ENCODE measurements at regions not wholly inside any gene's neighbourhood (a gene's known extent, or its start where the extent isn't known, plus 50 kb on each side); places are given as distances from the start of the nearest gene placed in this dataset.
A peak's percentile ranks its signal among the peaks of the same experiment; 100 is the strongest.

DNA sequence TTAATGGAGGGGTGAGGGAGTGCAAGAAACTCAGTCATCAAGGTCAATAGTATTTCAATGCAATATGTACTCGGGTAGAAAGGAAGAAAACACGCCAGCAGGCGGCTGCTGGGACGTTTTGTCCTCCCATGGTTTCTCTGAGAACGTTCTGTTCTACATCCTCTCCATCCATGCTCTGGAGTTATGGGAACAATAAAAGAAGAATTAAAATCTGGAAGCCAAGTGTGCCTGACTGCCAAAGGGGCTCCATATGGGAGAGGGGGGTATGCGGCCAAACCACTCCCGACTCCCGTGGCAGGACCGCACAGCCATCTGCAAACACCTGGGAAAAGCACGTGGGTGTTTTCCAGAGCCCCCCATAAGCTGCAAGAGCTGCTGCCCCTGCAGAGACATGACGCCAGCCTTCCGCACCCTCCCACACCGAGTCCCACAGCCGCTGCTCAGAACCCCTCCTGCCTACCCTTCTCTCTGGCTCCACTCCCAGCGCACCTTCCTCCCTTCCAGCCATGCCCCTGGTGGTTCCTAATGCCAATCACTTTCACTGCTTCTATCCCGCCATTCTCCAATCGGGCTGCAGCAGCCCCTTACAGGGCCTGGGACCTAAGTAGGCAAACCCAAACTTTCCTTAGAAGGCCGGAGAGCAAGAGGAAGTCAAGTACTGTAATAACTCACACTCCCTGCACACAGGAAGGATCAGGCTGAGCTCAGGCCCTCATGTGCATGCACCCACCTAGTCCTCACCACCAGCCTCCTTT, 241.6 kb downstream of the SYK start:
- DNase-seq, result no peak

DNA sequence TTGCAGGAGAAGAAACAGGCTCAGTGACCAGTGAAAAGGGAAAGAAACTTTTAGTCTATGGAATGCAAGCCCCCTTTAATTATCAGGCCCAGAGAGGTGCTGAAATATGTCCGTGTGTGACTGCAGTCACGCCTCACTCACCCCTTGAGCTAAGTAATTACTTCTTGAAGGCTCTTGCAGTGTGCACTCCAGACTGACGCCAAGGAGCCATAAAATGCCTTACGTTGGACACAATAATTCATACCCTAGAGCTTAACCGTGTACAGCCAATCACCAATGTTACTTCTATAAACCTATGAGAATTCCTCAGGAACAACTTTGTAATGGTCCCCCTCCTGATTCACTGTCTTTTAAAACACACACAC, 242.2 kb downstream of the SYK start:
- no peak for DNase-seq

DNA sequence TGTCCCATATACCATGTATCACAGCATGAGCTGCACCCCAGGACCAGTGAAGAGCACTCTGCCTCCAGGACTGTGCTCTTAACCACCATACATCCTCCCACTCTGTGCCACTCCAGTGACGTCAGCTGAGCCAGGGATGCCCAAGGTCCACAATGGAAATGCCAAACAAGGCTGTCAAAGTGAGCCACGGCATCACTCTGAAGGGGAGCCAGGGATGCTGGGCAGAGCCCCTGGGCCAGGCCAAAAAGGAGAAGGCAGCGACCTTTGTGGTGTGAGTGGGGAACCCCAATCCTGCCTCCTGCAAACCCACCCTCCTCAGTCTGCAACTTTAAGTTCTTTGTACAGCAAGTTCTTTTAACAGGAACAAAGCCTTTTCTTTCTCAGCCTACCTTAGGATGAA, 242.7 kb downstream of the SYK start:
- no peak for DNase-seq

DNA sequence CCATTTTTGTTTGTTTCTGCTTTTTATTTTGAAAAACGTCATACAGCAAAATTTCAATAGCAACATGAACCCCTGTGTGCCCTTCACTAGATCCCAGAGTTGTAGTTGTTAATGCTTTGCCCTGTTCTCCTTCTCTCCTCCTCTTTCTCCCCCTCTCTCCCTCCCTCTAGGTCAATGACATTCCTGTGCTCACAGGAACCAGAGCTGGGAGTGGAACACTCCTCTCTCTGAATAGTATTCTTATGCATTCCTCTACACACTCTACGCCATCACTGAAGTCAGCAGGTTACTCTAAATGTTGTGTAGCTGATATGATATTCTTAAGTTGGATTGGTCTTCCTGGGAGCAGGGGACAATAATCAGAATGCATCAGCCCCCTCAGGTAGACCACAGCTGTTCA, 243.4 kb downstream of the SYK start:
- no peak for DNase-seq

DNA sequence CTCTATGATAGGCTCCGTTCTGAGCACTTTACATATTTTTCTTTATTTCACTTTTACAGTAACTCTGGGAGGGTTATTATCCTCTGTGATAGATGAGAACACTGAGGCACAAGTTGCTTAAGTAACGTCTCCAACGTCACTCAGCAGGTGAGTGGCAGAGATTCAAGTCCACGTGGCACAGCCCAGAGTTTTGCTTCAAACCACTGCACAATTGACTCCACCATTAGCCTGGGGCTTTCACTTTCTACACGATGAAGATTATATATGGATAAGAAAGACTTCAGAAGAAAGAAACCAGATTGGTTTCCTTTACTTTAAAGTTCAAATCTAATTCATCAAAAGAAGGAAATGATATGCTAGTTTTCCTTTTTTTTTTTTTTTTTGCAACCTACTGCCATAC, 245.9 kb downstream of the SYK start:
- peak; percentile 32 to 41 for DNase-seq

DNA sequence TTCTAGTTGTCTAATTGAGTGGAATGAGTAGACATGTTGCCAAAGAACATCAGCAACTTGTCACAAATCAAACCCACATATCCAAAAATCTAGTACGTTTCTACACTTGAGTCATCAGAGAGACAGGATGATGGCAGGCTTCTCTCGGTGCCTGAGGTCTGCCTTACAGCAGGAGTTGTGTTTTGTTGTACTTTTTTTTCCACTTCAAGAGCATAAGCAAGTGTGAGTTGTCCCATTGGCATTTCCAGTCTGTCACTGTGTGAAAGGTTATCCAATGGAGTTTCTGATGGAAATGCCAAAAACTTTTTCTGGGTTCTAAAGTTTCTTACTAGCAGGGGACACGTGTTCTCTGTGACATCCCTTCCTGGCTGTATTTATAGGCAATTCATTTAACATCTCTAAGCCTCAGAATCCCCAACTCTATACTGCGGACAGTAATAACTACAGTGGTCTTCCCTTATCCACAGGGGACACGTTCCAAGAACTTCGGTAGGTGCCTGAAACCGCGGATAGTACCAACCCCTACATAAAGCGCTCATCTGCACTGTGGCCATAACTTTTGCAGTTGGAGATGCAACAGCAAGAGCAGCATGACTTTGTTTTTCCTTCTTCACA, 246.5 kb downstream of the SYK start:
- DNase-seq, result peak; percentile 11 to 21

DNA sequence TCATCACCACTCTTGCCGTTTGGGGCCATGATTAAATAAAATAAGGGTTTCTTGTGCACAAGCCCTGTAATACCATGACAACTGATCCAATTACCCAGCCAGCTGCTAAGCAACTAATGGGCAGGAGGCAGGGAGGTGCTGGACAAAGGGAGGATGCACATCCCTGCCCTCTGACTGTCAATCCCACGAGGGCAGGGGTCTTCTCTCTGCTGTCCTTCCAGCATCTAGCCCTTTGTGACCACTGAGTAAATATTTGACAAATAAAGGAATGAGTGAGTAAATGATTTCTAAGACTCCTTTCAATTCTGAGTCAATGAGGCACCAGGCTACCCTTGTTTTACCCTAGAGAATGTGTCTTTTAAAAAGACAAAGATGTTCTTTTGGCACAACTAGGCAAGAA, 247.1 kb downstream of the SYK start:
- DNase-seq, result no peak

DNA sequence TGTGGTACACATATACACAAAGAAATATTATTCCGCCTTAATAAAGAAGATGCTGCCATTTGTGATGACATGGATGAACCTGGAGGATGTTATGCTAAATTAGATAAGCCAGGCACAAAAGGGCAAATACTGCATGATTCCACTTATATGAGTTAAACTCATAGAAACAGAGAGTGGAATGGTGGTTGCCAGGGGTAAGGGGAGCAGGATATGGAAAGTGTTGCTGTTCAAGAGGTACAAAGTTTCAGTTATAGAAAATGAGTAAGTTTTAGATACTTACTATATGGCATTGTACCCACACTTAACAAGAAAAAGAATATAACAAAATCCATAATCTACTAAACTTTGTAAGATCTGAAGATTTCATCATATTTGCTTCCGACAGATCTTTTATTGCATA, 252.2 kb downstream of the SYK start:
- no peak for DNase-seq

DNA sequence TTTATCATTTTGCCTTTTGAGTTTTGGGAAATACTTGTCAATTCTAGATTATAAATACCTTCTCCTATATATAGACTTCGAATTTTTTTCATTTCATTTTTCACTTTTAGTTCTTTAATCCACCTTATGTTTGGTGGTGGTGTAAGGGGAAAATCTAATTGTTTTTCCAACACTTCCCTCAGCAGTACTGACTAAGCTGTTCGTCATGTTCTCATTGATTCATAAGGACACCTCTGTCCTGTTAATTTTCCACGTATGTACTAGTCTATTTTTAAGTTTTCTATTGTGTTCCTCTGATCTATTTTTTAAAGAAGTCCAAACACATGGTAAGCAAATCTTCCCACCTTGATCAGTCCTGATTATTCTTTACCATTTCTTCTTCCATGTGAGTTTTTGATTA, 254.2 kb downstream of the SYK start:
- DNase-seq, result no peak

DNA sequence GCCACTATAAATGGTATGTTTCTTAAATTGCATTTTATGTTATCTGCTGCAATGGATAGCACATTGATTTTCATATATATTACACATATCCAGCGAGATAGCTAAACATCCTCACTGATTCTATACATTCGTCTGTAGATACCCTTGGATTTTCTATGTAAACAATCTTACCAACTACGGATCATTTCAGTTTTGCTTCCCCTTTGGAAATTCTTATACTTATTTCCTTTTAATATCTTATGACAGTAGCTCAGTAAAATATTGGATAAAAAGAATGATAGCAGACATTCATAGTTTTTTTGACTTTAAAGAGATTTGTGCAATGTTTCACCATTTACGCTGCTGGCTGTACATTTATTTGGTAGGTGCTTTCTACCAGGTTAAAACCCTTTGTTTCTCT, 254.9 kb downstream of the SYK start:
- no peak for DNase-seq

DNA sequence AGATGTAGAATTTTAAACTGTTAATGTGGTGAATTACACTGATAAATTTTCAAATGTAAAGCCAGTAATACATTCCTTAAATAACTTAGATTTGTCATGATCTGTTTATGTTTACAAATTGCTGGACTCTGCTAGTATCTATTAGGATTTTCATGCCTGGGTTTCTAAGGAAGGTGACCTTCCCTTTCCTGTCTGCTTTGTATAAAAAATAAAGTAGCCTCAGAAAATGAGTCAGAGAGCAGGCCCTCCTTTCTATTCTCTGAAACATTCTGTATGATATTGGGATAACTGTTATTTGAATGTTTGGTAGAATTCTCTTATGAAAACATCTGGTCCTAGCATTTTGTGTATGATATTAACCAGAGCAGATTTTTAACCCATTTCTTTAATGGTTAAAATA, 255.3 kb downstream of the SYK start:
- no peak for DNase-seq

DNA sequence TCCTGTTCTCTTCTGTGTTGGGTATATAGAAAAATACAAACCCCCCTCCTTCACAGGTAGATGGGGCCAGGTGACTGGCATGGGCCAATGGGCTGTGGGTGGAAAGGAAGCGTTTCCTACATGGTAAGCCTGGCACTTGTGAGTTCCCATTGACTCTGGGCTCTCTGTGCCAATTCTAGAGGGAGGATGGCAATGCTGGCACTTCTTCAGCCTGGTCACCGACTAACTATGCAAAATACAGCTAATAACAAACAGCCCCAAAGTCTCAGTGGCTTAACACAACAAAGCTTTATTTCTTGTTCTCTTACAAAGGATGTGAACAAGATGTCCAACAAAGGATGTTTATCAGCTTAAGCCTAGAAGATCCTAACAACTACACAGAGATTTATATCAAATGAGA, 258.1 kb downstream of the SYK start:
- DNase-seq, result no peak

DNA sequence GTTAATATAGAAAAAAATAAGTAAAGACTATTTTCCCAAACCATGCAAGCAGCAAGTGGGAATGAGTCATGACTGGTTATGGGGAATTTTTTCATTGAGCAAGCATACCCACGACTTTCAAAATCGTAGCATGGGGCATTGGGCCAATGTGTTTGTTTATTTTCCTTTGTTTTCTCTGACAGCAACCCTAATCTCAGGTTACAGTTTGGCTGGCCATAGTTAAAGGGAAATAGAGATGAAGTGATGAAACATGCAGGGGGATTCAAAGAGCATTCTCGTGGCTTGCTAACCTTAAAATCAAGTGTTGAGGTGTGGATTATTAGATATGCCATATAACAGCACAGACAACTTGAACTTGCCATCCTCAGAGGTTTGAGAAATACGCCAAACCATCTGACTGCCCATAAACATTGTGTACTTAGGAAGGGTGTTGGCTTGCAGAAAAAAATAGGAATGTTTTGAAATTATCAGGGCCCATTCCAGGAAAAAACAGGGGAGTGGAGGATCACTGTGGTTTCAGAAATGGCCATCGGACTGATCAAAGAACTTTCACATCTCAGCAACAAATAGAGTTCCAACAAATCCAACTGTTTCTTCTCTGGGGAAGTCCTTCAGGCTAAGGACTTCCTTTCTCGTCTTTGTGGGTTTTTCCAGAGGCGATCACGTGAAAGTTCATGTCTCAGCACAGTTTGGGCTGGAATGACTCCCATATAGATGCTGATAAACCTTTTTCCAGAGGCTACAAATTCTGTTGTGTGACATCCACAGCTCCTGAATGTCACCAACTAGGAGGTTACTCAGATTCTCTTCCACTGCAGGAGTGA, 259.1 kb downstream of the SYK start:
- no peak for DNase-seq

DNA sequence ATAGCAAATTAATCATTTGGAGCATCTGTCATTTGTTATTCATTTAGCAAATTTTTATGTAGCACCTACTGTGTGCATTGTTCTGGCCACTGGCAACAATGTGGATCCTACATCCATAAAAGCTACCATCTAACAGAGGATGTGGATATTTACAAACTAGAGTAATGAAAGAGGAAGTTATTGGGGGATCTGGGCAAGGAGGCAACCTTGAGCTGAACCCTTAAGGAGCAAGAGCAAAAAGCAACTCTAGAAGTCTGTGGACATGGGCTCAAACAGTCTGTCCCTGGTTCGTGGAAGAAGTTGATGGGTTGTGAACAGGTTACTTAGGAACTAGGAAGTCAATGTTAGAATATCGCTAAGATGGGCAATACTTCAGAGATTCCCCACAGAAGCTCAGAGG, 259.9 kb downstream of the SYK start:
- no peak for DNase-seq

DNA sequence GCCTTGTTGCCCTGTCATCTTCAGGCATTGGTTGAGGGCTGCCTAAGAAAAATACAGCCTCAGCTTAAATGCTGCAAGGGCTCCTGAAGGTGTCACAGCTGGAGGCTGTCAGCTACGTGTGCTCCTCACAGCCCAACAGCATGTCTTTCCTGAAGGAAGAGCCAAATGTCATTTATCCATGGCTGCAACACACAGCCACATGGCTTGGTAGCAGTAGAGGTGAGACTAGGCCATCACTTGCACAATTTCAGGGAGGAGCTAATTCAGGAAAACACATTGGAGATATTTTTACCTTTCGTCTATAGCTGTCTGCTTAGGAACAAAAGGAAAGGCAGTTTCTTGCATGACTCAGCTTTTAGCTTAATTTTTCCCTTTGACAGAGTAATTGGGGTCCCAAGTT, 260.7 kb downstream of the SYK start:
- no peak for DNase-seq

DNA sequence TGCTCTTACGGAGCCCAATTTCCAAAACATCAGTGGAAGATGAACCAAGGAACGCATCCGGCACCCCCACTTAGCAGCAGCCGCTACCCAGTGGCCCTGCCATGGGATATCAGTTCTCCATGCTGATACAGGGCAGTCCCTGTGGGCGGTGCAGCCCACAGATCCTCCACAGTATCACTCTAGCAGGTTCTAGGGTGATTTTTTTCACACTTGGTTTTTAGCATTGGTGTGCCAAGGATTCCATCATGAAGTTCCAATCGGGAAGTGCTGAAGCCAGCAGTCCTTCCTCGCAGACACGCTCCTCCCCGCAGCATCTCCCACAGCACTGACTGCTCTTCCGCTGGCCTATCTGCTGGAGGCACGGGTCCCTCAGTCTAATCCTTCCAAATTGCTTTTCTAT, 261.9 kb downstream of the SYK start:
- no peak for DNase-seq

DNA sequence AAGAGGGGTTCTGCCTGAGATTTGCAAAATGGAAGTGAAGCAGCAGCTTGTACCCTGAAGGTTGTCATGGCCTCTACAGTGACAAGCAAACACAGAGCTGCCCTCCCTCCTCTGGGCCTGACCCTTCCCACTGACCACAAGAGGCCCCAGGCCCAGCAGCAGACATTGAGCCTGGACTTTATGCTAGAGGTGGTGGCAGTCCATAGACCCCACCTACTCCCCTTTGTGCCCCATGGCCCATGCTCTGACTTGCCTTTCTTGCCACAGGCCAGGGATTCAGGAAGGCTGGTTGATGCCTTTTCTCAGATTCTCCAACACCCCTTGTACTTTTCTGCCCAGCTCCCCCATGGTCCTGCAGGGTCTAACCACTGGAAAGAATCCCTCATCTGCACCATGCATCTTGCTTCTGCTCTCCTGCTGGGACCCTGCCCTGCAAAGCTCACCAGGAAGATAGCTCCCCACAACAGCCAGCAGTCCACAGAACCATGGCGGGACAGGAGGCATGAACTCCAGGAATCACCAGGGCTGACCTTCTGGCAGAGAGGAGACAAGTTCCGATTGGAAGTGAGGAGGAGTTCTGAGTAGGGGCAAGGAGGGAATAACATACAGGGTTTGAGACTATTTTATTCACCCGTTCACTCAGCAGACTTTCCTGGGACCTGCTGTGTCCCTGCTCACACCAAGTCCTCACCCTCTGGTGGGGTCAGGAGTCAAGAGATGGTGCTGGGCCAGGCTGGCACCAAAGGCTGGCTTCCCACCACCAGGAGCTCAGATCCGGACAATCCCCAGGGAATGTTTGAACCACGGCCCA, 263.8 kb downstream of the SYK start:
- DNase-seq, result no peak

DNA sequence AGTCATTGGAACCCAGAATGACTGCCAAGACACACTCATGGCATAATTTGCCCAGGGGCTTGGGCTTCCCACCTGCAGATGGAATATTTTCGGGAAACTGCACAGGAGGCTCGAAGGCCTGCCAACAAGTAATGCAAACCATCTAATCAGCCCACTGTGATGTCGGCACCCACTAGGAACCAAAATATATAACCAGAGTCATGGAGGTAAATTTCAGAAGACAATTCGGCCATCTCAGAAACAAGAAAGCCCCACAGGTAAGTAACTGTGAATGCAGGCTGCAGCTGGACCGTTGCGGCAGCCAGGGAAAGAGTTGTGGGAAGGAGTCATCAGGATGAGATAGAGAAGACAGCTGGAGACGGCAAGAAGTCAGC, 264.4 kb downstream of the SYK start:
- DNase-seq, result no peak

DNA sequence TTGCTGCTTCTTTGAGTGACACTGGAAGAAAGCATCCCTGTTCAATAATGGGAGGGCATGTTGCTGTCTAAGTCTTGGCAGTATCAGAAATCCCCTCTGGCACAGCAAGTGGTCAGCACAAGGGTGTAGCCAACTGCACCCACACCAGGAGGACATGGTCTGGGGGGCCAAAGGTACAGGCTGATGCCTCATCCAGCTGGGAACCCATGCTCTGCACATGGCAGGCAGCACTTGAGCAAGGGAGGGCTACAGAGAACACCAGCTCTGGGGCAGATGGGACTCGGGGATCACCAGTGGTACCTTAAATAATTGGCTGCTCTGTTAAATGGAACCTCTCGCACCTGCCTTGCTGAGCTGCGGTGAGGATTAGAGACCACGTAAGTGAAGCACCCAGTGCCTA, 265.2 kb downstream of the SYK start:
- DNase-seq, result no peak

DNA sequence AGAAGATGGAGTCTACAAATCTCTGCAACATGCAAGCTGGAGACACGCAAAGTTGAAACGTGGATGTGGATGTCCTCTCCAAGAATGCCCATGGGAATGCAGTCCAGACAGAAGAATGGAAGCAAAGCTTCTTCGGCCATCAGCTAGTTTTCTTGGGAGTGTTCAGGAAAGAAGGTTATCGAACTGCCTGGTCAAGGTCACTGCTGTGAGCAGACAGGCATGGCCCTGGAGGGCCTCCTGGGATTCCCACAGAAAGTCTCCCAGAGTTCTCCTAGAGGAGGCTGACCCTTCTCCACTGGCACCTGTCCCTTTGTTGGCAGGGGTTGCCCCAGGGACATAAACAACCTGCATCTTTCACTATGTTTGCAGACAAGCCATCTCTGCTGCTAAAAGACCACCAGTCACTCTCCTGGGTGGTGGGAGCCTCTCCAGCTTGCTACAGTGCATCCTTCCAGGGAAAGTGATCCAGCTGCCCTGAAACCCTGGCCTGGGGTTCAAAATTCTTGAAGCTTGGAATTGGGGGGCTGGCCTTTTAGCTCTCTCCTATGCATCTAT, 265.8 kb downstream of the SYK start:
- no peak for DNase-seq

DNA sequence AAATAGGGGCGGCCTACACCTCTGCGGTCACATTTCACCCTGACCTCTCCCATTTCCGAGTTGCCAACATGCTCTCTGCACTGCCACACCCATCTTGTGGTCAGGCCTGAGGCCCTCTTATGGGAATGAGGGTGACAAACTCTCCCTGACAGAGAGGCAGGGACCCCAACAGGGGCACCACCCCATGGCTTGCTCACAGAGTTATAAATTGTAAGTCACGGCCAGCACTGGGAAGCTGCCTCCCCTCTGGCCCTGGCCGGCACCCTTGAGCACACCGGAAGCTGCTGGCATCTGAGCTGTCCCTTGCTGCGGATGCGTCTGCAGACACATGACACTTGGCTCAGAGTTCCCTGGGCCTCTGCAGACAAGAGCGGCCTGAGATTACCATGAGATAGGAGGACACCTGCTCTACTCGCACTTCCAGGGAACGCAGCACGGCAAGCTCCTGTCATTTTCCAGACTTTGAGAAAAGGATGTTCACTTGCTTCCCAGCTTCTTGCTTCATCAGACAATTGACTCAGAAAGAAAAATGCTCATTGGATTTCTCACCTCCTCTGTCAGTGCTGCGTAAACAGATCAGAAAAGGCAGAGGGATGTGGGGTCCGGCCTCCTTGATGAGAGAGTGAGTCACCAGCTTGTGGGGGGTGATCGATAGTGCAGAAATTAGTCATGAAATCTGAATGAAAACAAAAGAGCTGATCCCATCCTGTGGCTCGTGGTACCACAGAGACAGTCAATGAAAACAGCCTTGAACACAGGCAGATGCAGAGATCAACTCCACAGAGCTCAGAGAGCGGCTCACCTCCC, 269.8 kb downstream of the SYK start:
- peak; percentile 22 to 31 for DNase-seq

Measured in activated CD4-positive, alpha-beta T cell treated with anti-CD3 and anti-CD28 coated beads for 4 hours (primary cell).